GM12878 (cell line): ENCODE measurements at regions not wholly inside any gene's neighbourhood (a gene's known extent, or its start where the extent isn't known, plus 50 kb on each side); places are given as distances from the start of the nearest gene placed in this dataset.

Source experiments
- CTCF ChIP-seq, 3 experiments: IDR thresholded peaks in 2 of 3; conservative IDR thresholded peaks in 1 of 3; 2 replicates each; pipeline ENCODE4 v1.5.1; 2011; ENCODE audit warnings: low read depth in 3 of 3, low read length in 3 of 3, mild to moderate bottlenecking in 3 of 3, control low read depth in 2 of 3, moderate library complexity in 2 of 3, inconsistent platforms in 1 of 3, mixed read lengths in 1 of 3; ENCODE audit not compliant: control insufficient read depth in 2 of 3, insufficient read depth in 1 of 3; ENCODE audit errors: extremely low read depth in 1 of 3
- ESRRA ChIP-seq: IDR thresholded peaks from 2 replicates; pipeline ENCODE4 v1.6.1; 2012; ENCODE audit warnings: mild to moderate bottlenecking, low read length, improper control_type of control experiment
- JUNB ChIP-seq: IDR thresholded peaks from 2 replicates; pipeline ENCODE4 v1.6.1; 2016; ENCODE audit warnings: antibody characterized with exemption, mild to moderate bottlenecking
- RAD21 ChIP-seq: IDR thresholded peaks from 2 replicates; pipeline ENCODE4 v1.6.1; 2011; ENCODE audit warnings: mild to moderate bottlenecking, low read depth, low read length, moderate library complexity; ENCODE audit not compliant: insufficient read depth
- SMARCA5 ChIP-seq: fragments of 450-650 bp; IDR thresholded peaks from 2 replicates; pipeline ENCODE4 v1.6.1; 2017; ENCODE audit warnings: mild to moderate bottlenecking
- SPI1 ChIP-seq: IDR thresholded peaks from 2 replicates; pipeline ENCODE4 v1.6.1; 2011; ENCODE audit warnings: low read depth, mild to moderate bottlenecking, low read length, moderate library complexity, borderline replicate concordance; ENCODE audit not compliant: insufficient read depth
- SRF ChIP-seq, 2 experiments: IDR thresholded peaks; 2 replicates each; pipeline ENCODE4 v1.6.1; 2011; ENCODE audit warnings: low read depth in 2 of 2, low read length in 2 of 2, mild to moderate bottlenecking in 1 of 2, moderate library complexity in 1 of 2
- ZNF274 ChIP-seq: IDR thresholded peaks from one replicate; pipeline ENCODE4 v1.8.0; 2011; ENCODE audit not compliant: insufficient read length, insufficient read depth
- TF ChIP-seq, protein P1 (sequence below): IDR thresholded peaks from 2 replicates; pipeline ENCODE4 v1.6.1; 2012; ENCODE audit warnings: low read depth, low read length, improper control_type of control experiment
- TF ChIP-seq, protein P2 (sequence below): fragments of 450-650 bp; IDR thresholded peaks from 2 replicates; pipeline ENCODE4 v1.6.1; 2017; ENCODE audit warnings: antibody characterized with exemption, mild to moderate bottlenecking, moderate library complexity

DNA sequence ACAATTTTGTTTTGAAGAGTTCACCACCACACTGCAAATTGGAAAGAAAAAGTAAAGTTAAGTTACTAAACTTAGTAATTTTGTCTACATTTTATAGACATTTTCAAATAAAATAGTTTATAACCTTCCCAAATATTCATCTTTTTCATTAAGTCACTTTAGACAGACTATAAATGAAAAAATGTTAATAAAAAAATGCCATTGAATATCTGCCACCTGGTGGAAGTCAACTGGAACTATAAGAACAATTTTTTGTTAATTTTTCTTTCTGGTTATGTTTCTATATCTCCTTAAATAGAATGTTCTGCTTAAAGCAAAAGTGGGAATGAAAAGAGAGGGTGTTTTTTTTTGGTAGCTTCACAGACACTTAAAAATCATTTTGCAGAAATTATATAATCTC, 534.4 kb upstream of the PCDH10 start:
- no peak for TF ChIP-seq SRF (IDR thresholded peaks at IDR 0.05; ENCODE audit: low read depth in 2 of 2, low read length in 2 of 2)
- TF ChIP-seq RAD21 = no peak
- no peak for TF ChIP-seq JUNB
- no peak for TF ChIP-seq CTCF (IDR thresholded peaks at IDR 0.05 in 2 of 3, conservative IDR thresholded peaks at IDR 0.05 in 1 of 3; ENCODE audit: control insufficient read depth in 2 of 3, extremely low read depth in 1 of 3, insufficient read depth in 1 of 3, low read depth in 3 of 3, low read length in 3 of 3)
- TF ChIP-seq, protein P1, sequence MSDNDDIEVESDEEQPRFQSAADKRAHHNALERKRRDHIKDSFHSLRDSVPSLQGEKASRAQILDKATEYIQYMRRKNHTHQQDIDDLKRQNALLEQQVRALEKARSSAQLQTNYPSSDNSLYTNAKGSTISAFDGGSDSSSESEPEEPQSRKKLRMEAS = no peak
- no peak for TF ChIP-seq SMARCA5
- TF ChIP-seq SPI1 = no peak
- TF ChIP-seq ESRRA = no peak
- TF ChIP-seq ZNF274 = no peak
- TF ChIP-seq, protein P2, sequence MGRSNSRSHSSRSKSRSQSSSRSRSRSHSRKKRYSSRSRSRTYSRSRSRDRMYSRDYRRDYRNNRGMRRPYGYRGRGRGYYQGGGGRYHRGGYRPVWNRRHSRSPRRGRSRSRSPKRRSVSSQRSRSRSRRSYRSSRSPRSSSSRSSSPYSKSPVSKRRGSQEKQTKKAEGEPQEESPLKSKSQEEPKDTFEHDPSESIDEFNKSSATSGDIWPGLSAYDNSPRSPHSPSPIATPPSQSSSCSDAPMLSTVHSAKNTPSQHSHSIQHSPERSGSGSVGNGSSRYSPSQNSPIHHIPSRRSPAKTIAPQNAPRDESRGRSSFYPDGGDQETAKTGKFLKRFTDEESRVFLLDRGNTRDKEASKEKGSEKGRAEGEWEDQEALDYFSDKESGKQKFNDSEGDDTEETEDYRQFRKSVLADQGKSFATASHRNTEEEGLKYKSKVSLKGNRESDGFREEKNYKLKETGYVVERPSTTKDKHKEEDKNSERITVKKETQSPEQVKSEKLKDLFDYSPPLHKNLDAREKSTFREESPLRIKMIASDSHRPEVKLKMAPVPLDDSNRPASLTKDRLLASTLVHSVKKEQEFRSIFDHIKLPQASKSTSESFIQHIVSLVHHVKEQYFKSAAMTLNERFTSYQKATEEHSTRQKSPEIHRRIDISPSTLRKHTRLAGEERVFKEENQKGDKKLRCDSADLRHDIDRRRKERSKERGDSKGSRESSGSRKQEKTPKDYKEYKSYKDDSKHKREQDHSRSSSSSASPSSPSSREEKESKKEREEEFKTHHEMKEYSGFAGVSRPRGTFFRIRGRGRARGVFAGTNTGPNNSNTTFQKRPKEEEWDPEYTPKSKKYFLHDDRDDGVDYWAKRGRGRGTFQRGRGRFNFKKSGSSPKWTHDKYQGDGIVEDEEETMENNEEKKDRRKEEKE = no peak
